PC-9 (cell line): ENCODE measurements at regions not wholly inside any gene's neighbourhood (a gene's known extent, or its start where the extent isn't known, plus 50 kb on each side); places are given as distances from the start of the nearest gene placed in this dataset.

Source experiments
- EZH2 ChIP-seq: fragments of 200-600 bp; sonication (generic); IDR thresholded peaks from 2 replicates; pipeline ENCODE4 v1.8.0; 2017; ENCODE audit warnings: antibody characterized with exemption, low read depth
- TF ChIP-seq, protein P1 (sequence below): fragments of 200-600 bp; sonication (generic); conservative IDR thresholded peaks from 2 replicates; pipeline ENCODE4 v1.6.1; 2017; ENCODE audit warnings: mixed run types, antibody characterized with exemption, mild to moderate bottlenecking, moderate library complexity

DNA sequence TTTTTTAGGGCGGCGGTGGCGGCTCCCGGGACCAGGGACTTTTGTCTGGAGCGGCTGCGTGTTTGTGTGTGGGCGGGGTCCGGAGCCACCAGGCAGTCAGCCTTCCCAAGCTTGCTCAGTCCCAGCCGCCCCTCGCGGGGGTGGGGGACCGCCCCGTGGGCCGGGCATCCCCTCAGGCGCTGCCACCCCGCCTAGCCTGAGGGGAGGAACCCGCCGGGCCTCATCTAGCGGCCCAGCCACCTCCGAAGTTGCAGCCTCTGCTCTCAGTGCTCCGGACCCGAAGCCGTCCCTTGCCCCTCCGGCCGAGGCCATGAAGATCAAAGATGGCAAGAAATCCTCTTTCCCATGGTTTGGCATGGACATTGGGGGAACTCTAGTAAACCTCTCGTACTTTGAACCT, 235.2 kb downstream of the OR4C45 start:
- no peak for TF ChIP-seq EZH2
- TF ChIP-seq, protein P1, sequence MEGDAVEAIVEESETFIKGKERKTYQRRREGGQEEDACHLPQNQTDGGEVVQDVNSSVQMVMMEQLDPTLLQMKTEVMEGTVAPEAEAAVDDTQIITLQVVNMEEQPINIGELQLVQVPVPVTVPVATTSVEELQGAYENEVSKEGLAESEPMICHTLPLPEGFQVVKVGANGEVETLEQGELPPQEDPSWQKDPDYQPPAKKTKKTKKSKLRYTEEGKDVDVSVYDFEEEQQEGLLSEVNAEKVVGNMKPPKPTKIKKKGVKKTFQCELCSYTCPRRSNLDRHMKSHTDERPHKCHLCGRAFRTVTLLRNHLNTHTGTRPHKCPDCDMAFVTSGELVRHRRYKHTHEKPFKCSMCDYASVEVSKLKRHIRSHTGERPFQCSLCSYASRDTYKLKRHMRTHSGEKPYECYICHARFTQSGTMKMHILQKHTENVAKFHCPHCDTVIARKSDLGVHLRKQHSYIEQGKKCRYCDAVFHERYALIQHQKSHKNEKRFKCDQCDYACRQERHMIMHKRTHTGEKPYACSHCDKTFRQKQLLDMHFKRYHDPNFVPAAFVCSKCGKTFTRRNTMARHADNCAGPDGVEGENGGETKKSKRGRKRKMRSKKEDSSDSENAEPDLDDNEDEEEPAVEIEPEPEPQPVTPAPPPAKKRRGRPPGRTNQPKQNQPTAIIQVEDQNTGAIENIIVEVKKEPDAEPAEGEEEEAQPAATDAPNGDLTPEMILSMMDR: no peak
